Peyer's patch (tissue), 4 donors: ENCODE measurements at regions not wholly inside any gene's neighbourhood (a gene's known extent, or its start where the extent isn't known, plus 50 kb on each side); places are given as distances from the start of the nearest gene placed in this dataset.

Source experiments
- DNase-seq, 3 donors: peaks; one replicate each; pipeline ENCODE4 v3.0.0-alpha.2; 2017 to 2019
- H3K27ac ChIP-seq, 4 donors: fragments of 200-600 bp; sonication (generic); one replicate each; pipeline ENCODE4 v1.5.1; 2016 to 2019
- H3K27me3 ChIP-seq, 2 donors: fragments of 200-600 bp; sonication (generic); one replicate each; pipeline ENCODE4 v1.5.1; 2019
- H3K36me3 ChIP-seq, 3 donors: fragments of 200-600 bp; sonication (generic); one replicate each; pipeline ENCODE4 v1.5.1; 2016 to 2019
- H3K4me1 ChIP-seq, 4 donors: fragments of 200-600 bp; sonication (generic); one replicate each; pipeline ENCODE4 v1.5.1; 2016 to 2019
- H3K4me3 ChIP-seq, 4 donors: fragments of 200-600 bp; sonication (generic); 1 replicate in 3 of 4; 2 replicates in 1 of 4; pipeline ENCODE4 v1.5.1; 2016 to 2019; ENCODE audit warnings: mild to moderate bottlenecking in 1 of 4
- H3K9me3 ChIP-seq, 4 donors: fragments of 200-600 bp; sonication (generic); one replicate each; pipeline ENCODE4 v1.5.1; 2016 to 2019; ENCODE audit warnings: mild to moderate bottlenecking in 1 of 4
- POLR2A ChIP-seq, 2 donors: fragments of 450-650 bp; IDR thresholded peaks; one replicate each; pipeline ENCODE4 v1.5.1; 2017; ENCODE audit warnings: antibody characterized with exemption in 2 of 2, mild to moderate bottlenecking in 2 of 2, moderate library complexity in 2 of 2
- TF ChIP-seq, protein P1 (sequence below), 6 experiments: fragments of 450-650 bp in 4 of 6; fragments of 200-600 bp in 2 of 6; sonication (generic) in 1 of 6; IDR thresholded peaks; one replicate each; pipeline ENCODE4 v1.5.1; 2017 to 2019; ENCODE audit warnings: antibody characterized with exemption in 6 of 6, mild to moderate bottlenecking in 3 of 6, moderate library complexity in 1 of 6

DNA sequence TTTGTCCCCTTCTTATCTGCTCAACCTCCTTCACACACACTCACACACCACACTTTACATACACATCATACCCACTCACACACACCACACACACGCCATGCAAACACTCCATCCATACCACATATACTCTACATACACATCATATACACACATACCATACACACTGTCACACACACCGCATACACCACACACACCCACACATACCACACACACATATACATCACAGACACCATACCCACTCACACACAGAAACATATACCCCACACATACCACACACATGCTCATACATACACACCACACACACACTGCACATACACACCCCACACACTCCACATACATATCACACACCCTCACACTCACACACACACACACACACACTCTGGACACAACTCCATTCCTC lies 54.3 kb upstream of the ACP3 start:
- Histone ChIP-seq H3K9me3 (no peaks in the 10 kb centered on the region), H3K4me3 (no peak overlapping the region), H3K36me3 (no peaks in the 10 kb centered on the region), H3K27ac (no peak overlapping the region), H3K4me1 (no peaks in the 10 kb centered on the region), H3K27me3 (no peaks in the 10 kb centered on the region)
- DNase-seq = no peak
- TF ChIP-seq POLR2A (IDR thresholded peaks at IDR 0.05) = no peak
- TF ChIP-seq, protein P1, sequence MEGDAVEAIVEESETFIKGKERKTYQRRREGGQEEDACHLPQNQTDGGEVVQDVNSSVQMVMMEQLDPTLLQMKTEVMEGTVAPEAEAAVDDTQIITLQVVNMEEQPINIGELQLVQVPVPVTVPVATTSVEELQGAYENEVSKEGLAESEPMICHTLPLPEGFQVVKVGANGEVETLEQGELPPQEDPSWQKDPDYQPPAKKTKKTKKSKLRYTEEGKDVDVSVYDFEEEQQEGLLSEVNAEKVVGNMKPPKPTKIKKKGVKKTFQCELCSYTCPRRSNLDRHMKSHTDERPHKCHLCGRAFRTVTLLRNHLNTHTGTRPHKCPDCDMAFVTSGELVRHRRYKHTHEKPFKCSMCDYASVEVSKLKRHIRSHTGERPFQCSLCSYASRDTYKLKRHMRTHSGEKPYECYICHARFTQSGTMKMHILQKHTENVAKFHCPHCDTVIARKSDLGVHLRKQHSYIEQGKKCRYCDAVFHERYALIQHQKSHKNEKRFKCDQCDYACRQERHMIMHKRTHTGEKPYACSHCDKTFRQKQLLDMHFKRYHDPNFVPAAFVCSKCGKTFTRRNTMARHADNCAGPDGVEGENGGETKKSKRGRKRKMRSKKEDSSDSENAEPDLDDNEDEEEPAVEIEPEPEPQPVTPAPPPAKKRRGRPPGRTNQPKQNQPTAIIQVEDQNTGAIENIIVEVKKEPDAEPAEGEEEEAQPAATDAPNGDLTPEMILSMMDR (IDR thresholded peaks at IDR 0.05) = no peak

DNA sequence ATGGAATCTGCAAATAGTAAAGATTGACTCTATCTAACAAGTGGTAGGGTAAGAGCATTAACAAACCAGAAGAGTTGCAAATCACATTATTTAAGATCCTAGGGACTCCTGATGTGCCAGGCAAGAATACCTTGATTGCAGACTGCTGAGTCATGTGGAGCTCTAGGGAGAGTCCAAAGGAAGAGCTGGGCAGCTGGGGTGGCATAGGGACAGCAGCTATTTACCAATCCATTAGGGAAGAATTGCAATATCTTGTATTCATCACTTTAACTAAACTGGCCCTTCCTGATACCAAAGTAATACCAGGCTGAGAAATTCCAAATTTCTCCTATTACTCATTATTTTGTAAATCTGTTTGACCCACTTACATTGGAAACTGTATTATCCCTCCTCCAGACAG lies 52.2 kb upstream of the ACP3 start:
- no peaks in the 10 kb centered on the region for H3K9me3 ChIP-seq
- H3K36me3 ChIP-seq = no peaks in the 10 kb centered on the region
- H3K4me3 ChIP-seq = no peak overlapping the region
- H3K27me3 ChIP-seq = no peaks in the 10 kb centered on the region
- no peak overlapping the region for H3K27ac ChIP-seq
- no peaks in the 10 kb centered on the region for H3K4me1 ChIP-seq
- no peak for TF ChIP-seq POLR2A (IDR thresholded peaks at IDR 0.05)
- TF ChIP-seq, protein P1 (IDR thresholded peaks at IDR 0.05) = no peak
- no peak for DNase-seq

DNA sequence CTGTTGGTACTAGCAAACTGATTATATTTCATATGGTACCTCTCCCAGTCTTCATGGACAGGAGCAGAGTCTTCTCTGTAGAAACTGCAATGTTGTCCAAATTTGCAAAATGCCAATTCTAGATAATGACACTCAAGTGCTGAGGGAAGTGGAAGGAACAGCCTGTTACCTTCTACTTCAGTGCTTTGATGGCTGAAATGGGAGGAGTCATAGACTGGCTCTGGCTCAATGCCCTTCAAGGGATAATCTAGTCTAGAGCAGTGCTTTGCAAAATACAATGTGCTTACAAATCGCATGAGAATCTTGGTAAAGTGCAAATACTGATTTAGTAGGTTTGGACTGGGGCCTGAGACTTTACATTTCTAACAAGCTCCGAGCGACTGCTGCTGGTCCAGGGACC lies 51.7 kb upstream of the ACP3 start:
- no peak overlapping the region for H3K4me3 ChIP-seq
- TF ChIP-seq, protein P1 (IDR thresholded peaks at IDR 0.05) = no peak
- TF ChIP-seq POLR2A (IDR thresholded peaks at IDR 0.05) = no peak
- H3K27ac ChIP-seq = no peak overlapping the region
- no peaks in the 10 kb centered on the region for H3K9me3 ChIP-seq
- H3K27me3 ChIP-seq = no peaks in the 10 kb centered on the region
- H3K4me1 ChIP-seq = no peaks in the 10 kb centered on the region
- no peaks in the 10 kb centered on the region for H3K36me3 ChIP-seq
- no peak for DNase-seq

DNA sequence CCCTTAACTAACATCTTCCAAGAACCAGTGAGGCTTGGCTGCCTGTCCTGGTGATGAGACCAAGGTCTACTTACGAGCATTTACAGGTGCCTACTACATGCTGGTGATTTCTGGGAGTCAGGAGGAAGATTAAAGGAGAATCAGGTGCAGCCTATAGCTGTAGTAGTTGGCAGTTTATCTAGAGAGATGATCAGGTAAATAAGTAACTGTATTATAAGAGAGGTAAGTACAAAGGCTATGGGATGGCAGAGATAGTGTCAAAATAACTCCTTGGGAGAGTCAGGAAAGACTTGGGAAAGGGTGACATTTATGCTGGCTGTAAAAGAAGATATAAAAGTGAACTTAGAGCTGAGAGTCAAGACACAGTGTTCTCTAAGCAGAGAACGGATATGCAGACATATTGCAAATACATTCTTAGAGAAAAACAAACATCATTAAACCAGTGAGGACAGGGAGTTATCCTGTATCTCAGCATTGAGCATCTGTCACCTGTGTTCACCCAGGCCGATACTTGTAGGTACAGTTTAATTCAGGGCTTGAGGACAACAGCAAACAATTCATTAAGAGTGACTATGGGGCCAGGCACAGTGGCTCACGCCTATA lies 49.7 kb upstream of the ACP3 start:
- Histone ChIP-seq H3K27ac (peak overlapping the region in 2 of 4 donors; percentile 22 to 68), H3K4me3 (no peak overlapping the region), H3K36me3 (no peaks in the 10 kb centered on the region), H3K9me3 (no peaks in the 10 kb centered on the region), H3K4me1 (no peaks in the 10 kb centered on the region), H3K27me3 (no peaks in the 10 kb centered on the region)
- TF ChIP-seq, protein P1 (IDR thresholded peaks at IDR 0.05) = no peak
- peak in 1 of 2 donors; percentile 13 for TF ChIP-seq POLR2A (IDR thresholded peaks at IDR 0.05)
- DNase-seq = no peak
